Loucy (cell line): ENCODE measurements at regions not wholly inside any gene's neighbourhood (a gene's known extent, or its start where the extent isn't known, plus 50 kb on each side); places are given as distances from the start of the nearest gene placed in this dataset.

ENCODE experiments used
- H2AFZ ChIP-seq: fragments of 200-600 bp; sonication (generic); 2 replicates; pipeline ENCODE4 v1.6.0; 2016; ENCODE audit warnings: antibody characterized with exemption, mild to moderate bottlenecking, low read length, moderate library complexity
- H3F3A ChIP-seq: fragments of 200-600 bp; 2 replicates; pipeline ENCODE4 v1.6.0; 2016; ENCODE audit warnings: antibody characterized with exemption, low read depth, mild to moderate bottlenecking
- H3K27me3 ChIP-seq: fragments of 200-600 bp; sonication (generic); 2 replicates; pipeline ENCODE4 v1.6.1; 2014; ENCODE audit warnings: low read length, mild to moderate bottlenecking; ENCODE audit not compliant: insufficient read depth, poor library complexity, severe bottlenecking
- H3K36me3 ChIP-seq: fragments of 200-600 bp; sonication (generic); 2 replicates; pipeline ENCODE4 v1.6.1; 2016; ENCODE audit warnings: low read length; ENCODE audit not compliant: insufficient read depth
- H3K4me1 ChIP-seq: fragments of 200-600 bp; sonication (generic); 2 replicates; pipeline ENCODE4 v1.5.1; 2014; ENCODE audit warnings: low read length, mild to moderate bottlenecking; ENCODE audit not compliant: insufficient read depth, poor library complexity, severe bottlenecking
- H3K4me2 ChIP-seq: fragments of 200-600 bp; sonication (generic); 2 replicates; pipeline ENCODE4 v1.6.0; 2014; ENCODE audit warnings: antibody characterized with exemption, low read length, low read depth, mild to moderate bottlenecking; ENCODE audit not compliant: poor library complexity, severe bottlenecking
- H3K4me3 ChIP-seq: fragments of 200-600 bp; sonication (generic); 2 replicates; pipeline ENCODE4 v1.5.1; 2014; ENCODE audit warnings: low read length, mild to moderate bottlenecking, mixed read lengths; ENCODE audit not compliant: poor library complexity, severe bottlenecking
- H3K79me2 ChIP-seq: fragments of 200-600 bp; sonication (generic); 2 replicates; pipeline ENCODE4 v1.6.1; 2014; ENCODE audit warnings: low read length; ENCODE audit not compliant: insufficient read depth
- H3K9ac ChIP-seq: fragments of 200-600 bp; sonication (generic); 2 replicates; pipeline ENCODE4 v1.6.0; 2014; ENCODE audit warnings: mild to moderate bottlenecking, low read depth, low read length, moderate library complexity; ENCODE audit not compliant: poor library complexity, severe bottlenecking
- H3K9me2 ChIP-seq: fragments of 200-600 bp; sonication (generic); replicated peaks from 2 replicates; pipeline ENCODE4 v1.6.1; 2016; ENCODE audit warnings: low read depth, low read length, mixed read lengths
- H3K9me3 ChIP-seq: fragments of 200-600 bp; sonication (generic); 2 replicates; pipeline ENCODE4 v1.6.1; 2014; ENCODE audit warnings: mild to moderate bottlenecking, antibody characterized with exemption, low read length, low read depth; ENCODE audit not compliant: insufficient read depth
- H4K20me1 ChIP-seq: fragments of 200-600 bp; sonication (generic); 2 replicates; pipeline ENCODE4 v1.6.0; 2014; ENCODE audit warnings: antibody characterized with exemption, low read length, mild to moderate bottlenecking; ENCODE audit not compliant: insufficient read depth, poor library complexity, severe bottlenecking
- CTCF ChIP-seq: fragments of 200-600 bp; sonication (generic); conservative IDR thresholded peaks from 2 replicates; pipeline ENCODE4 v1.5.1; 2014; ENCODE audit warnings: mild to moderate bottlenecking, antibody characterized with exemption, low read length
- EZH2phosphoT487 ChIP-seq: fragments of 200-600 bp; IDR thresholded peaks from 2 replicates; pipeline ENCODE4 v1.6.1; 2018; ENCODE audit warnings: antibody characterized with exemption, mild to moderate bottlenecking, moderate library complexity, borderline replicate concordance

- Histone ChIP-seq H3K27me3 (no peaks in the 10 kb centered on the region), H3K9me2 (no peaks in the 10 kb centered on the region)
These were observed 67.9 kb upstream of the HECW1 start for GRCh38 chr7:43044511-43044910.

GRCh38 chr7:43054052-43054722, 58.3 kb upstream of the HECW1 start:
- H3K4me3 ChIP-seq: no peak overlapping the region

More at GRCh38 chr7:43044511-43044910, 67.9 kb upstream of the HECW1 start:
- H3K36me3 ChIP-seq: no peaks in the 10 kb centered on the region
- no peaks in the 10 kb centered on the region for H3F3A ChIP-seq
- H3K4me2 ChIP-seq: no peak overlapping the region
- no peak overlapping the region for H3K4me3 ChIP-seq
- no peaks in the 10 kb centered on the region for H3K79me2 ChIP-seq
- H4K20me1 ChIP-seq: no peaks in the 10 kb centered on the region
- H3K4me1 ChIP-seq: no peaks in the 10 kb centered on the region
- TF ChIP-seq EZH2phosphoT487 (no peak), CTCF (no peak)
- H3K9ac ChIP-seq: no peak overlapping the region
- no peak overlapping the region for H2AFZ ChIP-seq
- no peaks in the 10 kb centered on the region for H3K9me3 ChIP-seq

GRCh38 chr7:43057141-43057540, 55.3 kb upstream of the HECW1 start:
- H3K79me2 ChIP-seq: no peaks in the 10 kb centered on the region
- H2AFZ ChIP-seq: no peak overlapping the region
- H4K20me1 ChIP-seq: no peaks in the 10 kb centered on the region
- no peaks in the 10 kb centered on the region for H3K4me1 ChIP-seq
- H3K4me3 ChIP-seq: no peak overlapping the region
- no peaks in the 10 kb centered on the region for H3F3A ChIP-seq
- H3K27me3 ChIP-seq: no peaks in the 10 kb centered on the region
- peaks cover 5% of the 10 kb centered on the region; the same call in 1 of the 2 replicates for H3K9me3 ChIP-seq
- H3K36me3 ChIP-seq: no peaks in the 10 kb centered on the region
- H3K9ac ChIP-seq: no peak overlapping the region
- H3K4me2 ChIP-seq: no peak overlapping the region
- H3K9me2 ChIP-seq: no peaks in the 10 kb centered on the region
- TF ChIP-seq CTCF (no peak), EZH2phosphoT487 (no peak)

More at GRCh38 chr7:43054052-43054722, 58.3 kb upstream of the HECW1 start:
- Histone ChIP-seq H3K36me3 (no peaks in the 10 kb centered on the region), H4K20me1 (no peaks in the 10 kb centered on the region), H3K27me3 (no peaks in the 10 kb centered on the region), H3K9me3 (peaks cover 5% of the 10 kb centered on the region; the same call in 1 of the 2 replicates), H3F3A (no peaks in the 10 kb centered on the region), H2AFZ (no peak overlapping the region), H3K4me2 (no peak overlapping the region), H3K9me2 (no peaks in the 10 kb centered on the region), H3K79me2 (no peaks in the 10 kb centered on the region), H3K9ac (no peak overlapping the region), H3K4me1 (no peaks in the 10 kb centered on the region)
- no peak for TF ChIP-seq CTCF
- TF ChIP-seq EZH2phosphoT487: no peak
